Osteoblast (primary cell): ENCODE measurements at regions not wholly inside any gene's neighbourhood (a gene's known extent, or its start where the extent isn't known, plus 50 kb on each side); places are given as distances from the start of the nearest gene placed in this dataset.

Source experiments
- DNase-seq: peaks from one replicate; pipeline ENCODE4 v3.0.0; 2011; ENCODE audit warnings: low spot score, mixed read lengths; ENCODE audit not compliant: insufficient read length; ENCODE audit errors: missing footprints
- H2AFZ ChIP-seq: 2 replicates; pipeline ENCODE4 v1.6.0; 2011; ENCODE audit warnings: mild to moderate bottlenecking, low read length
- H3K27ac ChIP-seq: 2 replicates; pipeline ENCODE4 v1.5.1; 2011; ENCODE audit warnings: mild to moderate bottlenecking, low read depth, low read length, moderate library complexity
- H3K27me3 ChIP-seq: 2 replicates; pipeline ENCODE4 v1.6.0; 2012; ENCODE audit warnings: mild to moderate bottlenecking, control low read depth, inconsistent platforms, low read length, moderate library complexity; ENCODE audit not compliant: insufficient read depth
- H3K36me3 ChIP-seq: 2 replicates; pipeline ENCODE4 v1.5.1; 2011; ENCODE audit warnings: mild to moderate bottlenecking, low read length, control low read depth, moderate library complexity; ENCODE audit not compliant: insufficient read depth
- H3K4me1 ChIP-seq: 2 replicates; pipeline ENCODE4 v1.5.1; 2011; ENCODE audit warnings: mild to moderate bottlenecking, low read length, control low read depth, moderate library complexity; ENCODE audit not compliant: insufficient read depth
- H3K4me2 ChIP-seq: 2 replicates; pipeline ENCODE4 v1.6.0; 2011; ENCODE audit warnings: mild to moderate bottlenecking, low read length; ENCODE audit not compliant: insufficient read depth
- H3K4me3 ChIP-seq: fragments of 200-600 bp; sonication (generic); 3 replicates; pipeline ENCODE4 v1.5.1; 2012; ENCODE audit warnings: mild to moderate bottlenecking, low read length, inconsistent platforms; ENCODE audit not compliant: insufficient read depth
- H3K79me2 ChIP-seq: 2 replicates; pipeline ENCODE4 v1.6.0; 2012; ENCODE audit warnings: mild to moderate bottlenecking, low read length, control low read depth, inconsistent platforms; ENCODE audit not compliant: insufficient read depth
- H3K9me3 ChIP-seq: 2 replicates; pipeline ENCODE4 v1.5.1; 2011; ENCODE audit warnings: low read depth, low read length, control low read depth
- H4K20me1 ChIP-seq: 2 replicates; pipeline ENCODE4 v1.6.0; 2012; ENCODE audit warnings: mild to moderate bottlenecking, low read length, control low read depth; ENCODE audit not compliant: insufficient read depth
- TF ChIP-seq, protein P1 (sequence below): IDR thresholded peaks from 2 replicates; pipeline ENCODE4 v1.5.1; 2011; ENCODE audit warnings: mild to moderate bottlenecking, low read depth, low read length, moderate library complexity; ENCODE audit errors: extremely low read depth

- Histone ChIP-seq H3K27ac (no peak overlapping the region), H4K20me1 (no peaks in the 10 kb centered on the region), H3K36me3 (no peaks in the 10 kb centered on the region), H3K4me1 (no peaks in the 10 kb centered on the region), H3K9me3 (no peaks in the 10 kb centered on the region), H3K27me3 (no peaks in the 10 kb centered on the region), H3K4me2 (no peak overlapping the region), H2AFZ (peak overlapping the region; percentile 7), H3K4me3 (no peak overlapping the region), H3K79me2 (no peaks in the 10 kb centered on the region)
- TF ChIP-seq, protein P1, sequence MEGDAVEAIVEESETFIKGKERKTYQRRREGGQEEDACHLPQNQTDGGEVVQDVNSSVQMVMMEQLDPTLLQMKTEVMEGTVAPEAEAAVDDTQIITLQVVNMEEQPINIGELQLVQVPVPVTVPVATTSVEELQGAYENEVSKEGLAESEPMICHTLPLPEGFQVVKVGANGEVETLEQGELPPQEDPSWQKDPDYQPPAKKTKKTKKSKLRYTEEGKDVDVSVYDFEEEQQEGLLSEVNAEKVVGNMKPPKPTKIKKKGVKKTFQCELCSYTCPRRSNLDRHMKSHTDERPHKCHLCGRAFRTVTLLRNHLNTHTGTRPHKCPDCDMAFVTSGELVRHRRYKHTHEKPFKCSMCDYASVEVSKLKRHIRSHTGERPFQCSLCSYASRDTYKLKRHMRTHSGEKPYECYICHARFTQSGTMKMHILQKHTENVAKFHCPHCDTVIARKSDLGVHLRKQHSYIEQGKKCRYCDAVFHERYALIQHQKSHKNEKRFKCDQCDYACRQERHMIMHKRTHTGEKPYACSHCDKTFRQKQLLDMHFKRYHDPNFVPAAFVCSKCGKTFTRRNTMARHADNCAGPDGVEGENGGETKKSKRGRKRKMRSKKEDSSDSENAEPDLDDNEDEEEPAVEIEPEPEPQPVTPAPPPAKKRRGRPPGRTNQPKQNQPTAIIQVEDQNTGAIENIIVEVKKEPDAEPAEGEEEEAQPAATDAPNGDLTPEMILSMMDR: no peak
- no peak for DNase-seq
Measured at GRCh38 chr4:137608085-137608484, 75.8 kb upstream of the PCDH18 start.

DNA sequence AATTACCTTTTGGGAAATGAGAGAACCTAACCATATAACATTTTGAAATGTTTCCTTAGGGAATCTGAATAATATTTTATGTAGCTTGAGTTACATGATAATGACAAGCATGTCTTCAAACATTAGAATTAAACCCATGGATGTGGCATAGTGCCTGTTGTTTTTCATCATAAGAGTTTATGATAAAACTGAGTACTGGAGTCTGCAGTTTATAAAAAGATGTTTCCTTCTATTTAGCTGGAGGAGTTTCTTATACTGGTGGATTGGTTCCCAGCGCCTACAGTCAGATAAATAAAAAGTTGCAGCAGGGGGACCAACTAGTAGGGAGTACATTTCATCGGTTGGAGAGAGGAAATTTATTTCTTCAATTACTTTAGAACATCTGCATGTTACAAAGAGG is 70.1 kb upstream of the PCDH18 start:
- H4K20me1 ChIP-seq: no peaks in the 10 kb centered on the region
- peaks cover 2% of the 10 kb centered on the region for H3K4me1 ChIP-seq
- DNase-seq: no peak
- TF ChIP-seq, protein P1: no peak
- no peak overlapping the region for H3K4me3 ChIP-seq
- H3K27me3 ChIP-seq: no peaks in the 10 kb centered on the region
- H3K9me3 ChIP-seq: no peaks in the 10 kb centered on the region
- H3K4me2 ChIP-seq: no peak overlapping the region
- no peaks in the 10 kb centered on the region for H3K79me2 ChIP-seq
- H3K27ac ChIP-seq: no peak overlapping the region
- no peak overlapping the region for H2AFZ ChIP-seq
- no peaks in the 10 kb centered on the region for H3K36me3 ChIP-seq

GRCh38 chr4:137601934-137602333 is 69.6 kb upstream of the PCDH18 start:
- Histone ChIP-seq H3K27ac (no peak overlapping the region), H3K36me3 (no peaks in the 10 kb centered on the region), H4K20me1 (no peaks in the 10 kb centered on the region), H3K27me3 (no peaks in the 10 kb centered on the region), H3K9me3 (no peaks in the 10 kb centered on the region), H3K79me2 (no peaks in the 10 kb centered on the region), H3K4me1 (peaks cover 2% of the 10 kb centered on the region), H3K4me2 (no peak overlapping the region), H3K4me3 (no peak overlapping the region), H2AFZ (no peak overlapping the region)
- TF ChIP-seq, protein P1: no peak
- DNase-seq: no peak

DNA sequence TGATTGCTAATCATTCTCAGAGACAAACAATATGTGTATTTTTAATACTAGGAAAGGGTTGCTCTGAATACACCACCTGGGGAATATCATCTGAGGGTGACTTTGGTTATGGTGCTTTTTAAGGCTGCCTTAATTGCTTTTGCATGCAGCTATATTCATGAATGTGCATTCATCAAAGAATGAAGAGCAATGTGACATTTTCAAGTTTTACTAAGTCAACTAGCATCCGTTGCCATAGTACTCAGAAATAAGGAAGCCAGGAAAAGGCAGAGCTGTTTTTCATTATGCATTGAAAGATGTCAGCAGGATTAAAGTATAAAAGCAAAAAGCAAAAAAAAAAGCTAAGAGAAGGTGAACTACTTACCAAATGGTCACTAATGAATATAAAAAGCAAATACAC is 67.4 kb upstream of the PCDH18 start:
- no peak overlapping the region for H3K4me3 ChIP-seq
- TF ChIP-seq, protein P1: no peak
- no peak overlapping the region for H2AFZ ChIP-seq
- H3K4me1 ChIP-seq: peaks cover 2% of the 10 kb centered on the region
- no peaks in the 10 kb centered on the region for H3K27me3 ChIP-seq
- no peaks in the 10 kb centered on the region for H3K36me3 ChIP-seq
- H3K4me2 ChIP-seq: no peak overlapping the region
- DNase-seq: no peak
- H3K27ac ChIP-seq: no peak overlapping the region
- no peaks in the 10 kb centered on the region for H4K20me1 ChIP-seq
- no peaks in the 10 kb centered on the region for H3K9me3 ChIP-seq
- H3K79me2 ChIP-seq: no peaks in the 10 kb centered on the region
